WTC11 (cell line): ENCODE measurements at regions not wholly inside any gene's neighbourhood (a gene's known extent, or its start where the extent isn't known, plus 50 kb on each side); places are given as distances from the start of the nearest gene placed in this dataset.

Source experiments
- ATAC-seq: fragments of 200-7000 bp; cut with Tn5 transposase; 2 replicates; pipeline ENCODE4 v1.10.0; 2021; ENCODE audit warnings: mild to moderate bottlenecking, moderate library complexity
- CTCF ChIA-PET: fragments of 300-600 bp; sonication (Branson Sonifier 250); formaldehyde crosslinking; loops from one replicate; lab custom pipeline; 2021; ENCODE audit warnings: antibody characterized with exemption; lab: Charles Lee
- POLR2A ChIA-PET: fragments of 350-600 bp; sonication (Branson Sonifier 250); formaldehyde crosslinking; loops from one replicate; lab custom pipeline; 2021; ENCODE audit warnings: antibody characterized with exemption; lab: Charles Lee
- DNase-seq: peaks from one replicate; pipeline ENCODE4 v3.0.0; 2021; ENCODE audit warnings: low spot score
- H3K27ac Mint-ChIP-seq: 2 replicates; pipeline ENCODE4 v1.8.0; 2021; ENCODE audit warnings: mixed read lengths
- H3K27me3 Mint-ChIP-seq: 2 replicates; pipeline ENCODE4 v1.8.0; 2021; ENCODE audit warnings: low read depth, mild to moderate bottlenecking, moderate library complexity, mixed read lengths
- H3K36me3 Mint-ChIP-seq: 2 replicates; pipeline ENCODE4 v1.8.0; 2021; ENCODE audit warnings: mixed read lengths
- H3K4me1 Mint-ChIP-seq: 2 replicates; pipeline ENCODE4 v1.8.0; 2022; ENCODE audit warnings: mixed read lengths
- H3K4me3 Mint-ChIP-seq: 2 replicates; pipeline ENCODE4 v1.8.0; 2021; ENCODE audit warnings: mild to moderate bottlenecking, moderate library complexity, mixed read lengths
- H3K9me3 Mint-ChIP-seq: 2 replicates; pipeline ENCODE4 v1.8.0; 2021; ENCODE audit warnings: mixed read lengths
- GTF2I ChIP-seq: fragments of 250-450 bp; sonication (Bioruptor Pico); conservative IDR thresholded peaks from 2 replicates; pipeline ENCODE4 v1.4.0; 2021; ENCODE audit warnings: mild to moderate bottlenecking
- NFE2L1 ChIP-seq: sonication (generic); formaldehyde crosslinking; IDR thresholded peaks from 2 replicates; pipeline ENCODE4 v1.8.1; 2023; ENCODE audit warnings: missing genetic modification reagents
- RELA ChIP-seq: sonication (generic); formaldehyde crosslinking; IDR thresholded peaks from 2 replicates; pipeline ENCODE4 v1.8.1; 2022; ENCODE audit warnings: missing genetic modification reagents, mild to moderate bottlenecking, borderline replicate concordance
- SP1 ChIP-seq: sonication (generic); formaldehyde crosslinking; conservative IDR thresholded peaks from 2 replicates; pipeline ENCODE4 v1.8.1; 2022; ENCODE audit warnings: missing genetic modification reagents
- TEAD4 ChIP-seq: sonication (generic); formaldehyde crosslinking; IDR thresholded peaks from 2 replicates; pipeline ENCODE4 v1.8.0; 2022; ENCODE audit warnings: mild to moderate bottlenecking, missing genetic modification reagents
- ZNF219 ChIP-seq: sonication (generic); formaldehyde crosslinking; IDR thresholded peaks from 2 replicates; pipeline ENCODE4 v1.8.0; 2023; ENCODE audit warnings: missing genetic modification reagents, mild to moderate bottlenecking, borderline replicate concordance
- ZNF263 ChIP-seq: sonication (generic); formaldehyde crosslinking; IDR thresholded peaks from 2 replicates; pipeline ENCODE4 v1.8.1; 2022; ENCODE audit warnings: low read depth, mild to moderate bottlenecking, moderate library complexity, missing genetic modification reagents
- ZNF317 ChIP-seq: sonication (generic); formaldehyde crosslinking; IDR thresholded peaks from 2 replicates; pipeline ENCODE4 v1.8.1; 2023; ENCODE audit warnings: low read depth, mild to moderate bottlenecking, moderate library complexity, missing genetic modification reagents, borderline replicate concordance
- ZNF396 ChIP-seq: fragments of 250-450 bp; sonication (Bioruptor Pico); IDR thresholded peaks from 2 replicates; pipeline ENCODE4 v1.8.0; 2021; ENCODE audit warnings: mild to moderate bottlenecking, moderate library complexity, borderline replicate concordance
- ZNF416 ChIP-seq: fragments of 250-450 bp; sonication (Bioruptor Pico); IDR thresholded peaks from 2 replicates; pipeline ENCODE4 v1.9.0; 2021; ENCODE audit warnings: mild to moderate bottlenecking, inconsistent platforms
- TF ChIP-seq, protein P1 (sequence below): sonication (generic); formaldehyde crosslinking; IDR thresholded peaks from 2 replicates; pipeline ENCODE4 v1.8.1; 2022; ENCODE audit warnings: mild to moderate bottlenecking, missing genetic modification reagents, moderate library complexity, borderline replicate concordance
- TF ChIP-seq, protein P2 (sequence below): fragments of 250-450 bp; sonication (Bioruptor Pico); conservative IDR thresholded peaks from 2 replicates; pipeline ENCODE4 v1.9.0; 2021; ENCODE audit warnings: mild to moderate bottlenecking
- TF ChIP-seq, protein P3 (sequence below): sonication (generic); formaldehyde crosslinking; IDR thresholded peaks from 2 replicates; pipeline ENCODE4 v1.8.1; 2022; ENCODE audit warnings: low read depth, missing genetic modification reagents, borderline replicate concordance
- TF ChIP-seq, protein P4 (sequence below): sonication (generic); formaldehyde crosslinking; IDR thresholded peaks from 2 replicates; pipeline ENCODE4 v1.8.1; 2023; ENCODE audit warnings: mild to moderate bottlenecking, missing genetic modification reagents
- TF ChIP-seq, protein P5 (sequence below): sonication (generic); formaldehyde crosslinking; IDR thresholded peaks from 2 replicates; pipeline ENCODE4 v1.8.1; 2023; ENCODE audit warnings: mild to moderate bottlenecking, missing genetic modification reagents, borderline replicate concordance
- TF ChIP-seq, protein P6 (sequence below): sonication (generic); formaldehyde crosslinking; conservative IDR thresholded peaks from 2 replicates; pipeline ENCODE4 v1.8.1; 2022; ENCODE audit warnings: mild to moderate bottlenecking, missing genetic modification reagents

DNA sequence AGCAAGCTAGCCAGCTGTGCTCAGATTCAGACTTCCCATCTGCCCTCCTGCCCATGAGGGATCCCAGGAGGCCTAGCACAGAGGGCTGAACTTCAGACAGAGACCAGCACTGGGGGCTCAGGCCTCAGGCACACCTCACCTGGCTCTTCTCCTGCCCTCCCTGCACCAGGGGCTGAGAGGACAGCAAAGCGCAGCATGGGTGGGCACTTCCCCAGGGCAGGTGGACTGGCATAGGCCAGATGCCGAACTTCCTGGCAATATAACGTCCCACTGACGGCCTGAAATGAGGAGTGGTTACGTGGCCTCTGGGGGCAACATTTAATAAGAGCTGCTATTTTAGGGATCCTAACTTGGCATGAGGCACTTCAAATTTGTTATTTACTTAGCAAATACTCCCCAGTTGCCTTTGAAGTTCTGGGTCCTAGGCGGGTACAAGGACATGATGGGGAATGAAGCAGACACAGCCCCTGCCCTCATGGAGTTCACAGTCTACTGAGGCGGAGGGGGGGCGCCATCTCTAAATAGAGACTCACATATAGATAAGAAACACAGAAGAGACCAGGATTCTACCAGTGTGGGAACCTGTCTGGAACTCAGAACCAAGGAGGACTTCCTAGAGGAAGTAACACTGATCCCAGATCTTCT lies 101.8 kb upstream of the ZMIZ1 start:
- Mint-ChIP-seq H3K27me3 (no peaks in the 10 kb centered on the region), H3K36me3 (no peaks in the 10 kb centered on the region), H3K9me3 (no peaks in the 10 kb centered on the region), H3K4me1 (peaks cover 23% of the 10 kb centered on the region), H3K4me3 (no peak overlapping the region), H3K27ac (no peak overlapping the region)
- ChIA-PET POLR2A (no interaction called here), CTCF (no interaction called here)
- ATAC-seq (no peak), DNase-seq (no peak)
- TF ChIP-seq, protein P1, sequence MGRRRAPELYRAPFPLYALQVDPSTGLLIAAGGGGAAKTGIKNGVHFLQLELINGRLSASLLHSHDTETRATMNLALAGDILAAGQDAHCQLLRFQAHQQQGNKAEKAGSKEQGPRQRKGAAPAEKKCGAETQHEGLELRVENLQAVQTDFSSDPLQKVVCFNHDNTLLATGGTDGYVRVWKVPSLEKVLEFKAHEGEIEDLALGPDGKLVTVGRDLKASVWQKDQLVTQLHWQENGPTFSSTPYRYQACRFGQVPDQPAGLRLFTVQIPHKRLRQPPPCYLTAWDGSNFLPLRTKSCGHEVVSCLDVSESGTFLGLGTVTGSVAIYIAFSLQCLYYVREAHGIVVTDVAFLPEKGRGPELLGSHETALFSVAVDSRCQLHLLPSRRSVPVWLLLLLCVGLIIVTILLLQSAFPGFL (CRISPR knock-in tag) = no peak
- no peak for TF ChIP-seq ZNF263 (CRISPR knock-in tag)
- no peak for TF ChIP-seq GTF2I
- no peak for TF ChIP-seq ZNF219
- TF ChIP-seq, protein P2, sequence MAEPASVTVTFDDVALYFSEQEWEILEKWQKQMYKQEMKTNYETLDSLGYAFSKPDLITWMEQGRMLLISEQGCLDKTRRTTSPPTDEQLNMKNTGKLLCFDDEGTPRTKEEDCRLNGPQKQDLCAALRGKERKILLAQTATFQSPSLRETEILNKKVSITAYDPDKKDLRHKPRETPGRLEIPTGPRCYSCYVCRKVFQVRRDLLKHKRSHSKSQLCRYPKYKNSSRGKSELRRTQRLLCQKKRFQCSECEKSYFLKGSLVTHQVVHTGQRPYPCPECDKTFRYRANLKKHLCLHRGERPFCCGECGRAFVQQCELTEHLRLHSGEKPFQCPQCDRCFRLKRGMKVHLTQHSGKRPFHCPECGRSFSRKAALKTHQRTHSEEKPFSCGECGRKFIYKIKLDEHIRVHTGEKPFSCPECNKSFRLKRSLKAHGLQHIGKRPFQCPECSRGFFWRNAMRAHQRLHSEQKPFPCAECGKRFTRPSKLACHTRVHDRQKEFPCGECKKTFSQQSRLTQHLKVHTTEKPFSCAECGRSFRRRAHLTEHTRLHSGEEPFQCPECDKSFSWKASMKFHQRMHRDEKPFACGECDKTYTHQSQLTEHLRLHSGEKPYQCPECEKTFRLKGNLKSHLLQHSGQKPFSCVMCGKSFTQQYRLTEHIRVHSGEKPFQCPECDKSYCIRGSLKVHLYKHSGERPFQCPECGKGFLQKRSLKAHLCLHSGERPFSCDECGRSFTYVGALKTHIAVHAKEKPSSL (CRISPR knock-in tag) = no peak
- TF ChIP-seq, protein P3, sequence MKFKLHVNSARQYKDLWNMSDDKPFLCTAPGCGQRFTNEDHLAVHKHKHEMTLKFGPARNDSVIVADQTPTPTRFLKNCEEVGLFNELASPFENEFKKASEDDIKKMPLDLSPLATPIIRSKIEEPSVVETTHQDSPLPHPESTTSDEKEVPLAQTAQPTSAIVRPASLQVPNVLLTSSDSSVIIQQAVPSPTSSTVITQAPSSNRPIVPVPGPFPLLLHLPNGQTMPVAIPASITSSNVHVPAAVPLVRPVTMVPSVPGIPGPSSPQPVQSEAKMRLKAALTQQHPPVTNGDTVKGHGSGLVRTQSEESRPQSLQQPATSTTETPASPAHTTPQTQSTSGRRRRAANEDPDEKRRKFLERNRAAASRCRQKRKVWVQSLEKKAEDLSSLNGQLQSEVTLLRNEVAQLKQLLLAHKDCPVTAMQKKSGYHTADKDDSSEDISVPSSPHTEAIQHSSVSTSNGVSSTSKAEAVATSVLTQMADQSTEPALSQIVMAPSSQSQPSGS = no peak
- TF ChIP-seq, protein P4, sequence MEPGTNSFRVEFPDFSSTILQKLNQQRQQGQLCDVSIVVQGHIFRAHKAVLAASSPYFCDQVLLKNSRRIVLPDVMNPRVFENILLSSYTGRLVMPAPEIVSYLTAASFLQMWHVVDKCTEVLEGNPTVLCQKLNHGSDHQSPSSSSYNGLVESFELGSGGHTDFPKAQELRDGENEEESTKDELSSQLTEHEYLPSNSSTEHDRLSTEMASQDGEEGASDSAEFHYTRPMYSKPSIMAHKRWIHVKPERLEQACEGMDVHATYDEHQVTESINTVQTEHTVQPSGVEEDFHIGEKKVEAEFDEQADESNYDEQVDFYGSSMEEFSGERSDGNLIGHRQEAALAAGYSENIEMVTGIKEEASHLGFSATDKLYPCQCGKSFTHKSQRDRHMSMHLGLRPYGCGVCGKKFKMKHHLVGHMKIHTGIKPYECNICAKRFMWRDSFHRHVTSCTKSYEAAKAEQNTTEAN = no peak
- TF ChIP-seq ZNF317 = no peak
- TF ChIP-seq RELA (CRISPR knock-in tag) = no peak
- TF ChIP-seq, protein P5, sequence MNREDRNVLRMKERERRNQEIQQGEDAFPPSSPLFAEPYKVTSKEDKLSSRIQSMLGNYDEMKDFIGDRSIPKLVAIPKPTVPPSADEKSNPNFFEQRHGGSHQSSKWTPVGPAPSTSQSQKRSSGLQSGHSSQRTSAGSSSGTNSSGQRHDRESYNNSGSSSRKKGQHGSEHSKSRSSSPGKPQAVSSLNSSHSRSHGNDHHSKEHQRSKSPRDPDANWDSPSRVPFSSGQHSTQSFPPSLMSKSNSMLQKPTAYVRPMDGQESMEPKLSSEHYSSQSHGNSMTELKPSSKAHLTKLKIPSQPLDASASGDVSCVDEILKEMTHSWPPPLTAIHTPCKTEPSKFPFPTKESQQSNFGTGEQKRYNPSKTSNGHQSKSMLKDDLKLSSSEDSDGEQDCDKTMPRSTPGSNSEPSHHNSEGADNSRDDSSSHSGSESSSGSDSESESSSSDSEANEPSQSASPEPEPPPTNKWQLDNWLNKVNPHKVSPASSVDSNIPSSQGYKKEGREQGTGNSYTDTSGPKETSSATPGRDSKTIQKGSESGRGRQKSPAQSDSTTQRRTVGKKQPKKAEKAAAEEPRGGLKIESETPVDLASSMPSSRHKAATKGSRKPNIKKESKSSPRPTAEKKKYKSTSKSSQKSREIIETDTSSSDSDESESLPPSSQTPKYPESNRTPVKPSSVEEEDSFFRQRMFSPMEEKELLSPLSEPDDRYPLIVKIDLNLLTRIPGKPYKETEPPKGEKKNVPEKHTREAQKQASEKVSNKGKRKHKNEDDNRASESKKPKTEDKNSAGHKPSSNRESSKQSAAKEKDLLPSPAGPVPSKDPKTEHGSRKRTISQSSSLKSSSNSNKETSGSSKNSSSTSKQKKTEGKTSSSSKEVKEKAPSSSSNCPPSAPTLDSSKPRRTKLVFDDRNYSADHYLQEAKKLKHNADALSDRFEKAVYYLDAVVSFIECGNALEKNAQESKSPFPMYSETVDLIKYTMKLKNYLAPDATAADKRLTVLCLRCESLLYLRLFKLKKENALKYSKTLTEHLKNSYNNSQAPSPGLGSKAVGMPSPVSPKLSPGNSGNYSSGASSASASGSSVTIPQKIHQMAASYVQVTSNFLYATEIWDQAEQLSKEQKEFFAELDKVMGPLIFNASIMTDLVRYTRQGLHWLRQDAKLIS (CRISPR knock-in tag) = no peak
- TF ChIP-seq, protein P6, sequence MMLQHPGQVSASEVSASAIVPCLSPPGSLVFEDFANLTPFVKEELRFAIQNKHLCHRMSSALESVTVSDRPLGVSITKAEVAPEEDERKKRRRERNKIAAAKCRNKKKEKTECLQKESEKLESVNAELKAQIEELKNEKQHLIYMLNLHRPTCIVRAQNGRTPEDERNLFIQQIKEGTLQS (CRISPR knock-in tag) = no peak
- TF ChIP-seq ZNF396 (CRISPR knock-in tag) = no peak
- TF ChIP-seq SP1 = no peak
- TF ChIP-seq, all 79 proteins: peak for 0

DNA sequence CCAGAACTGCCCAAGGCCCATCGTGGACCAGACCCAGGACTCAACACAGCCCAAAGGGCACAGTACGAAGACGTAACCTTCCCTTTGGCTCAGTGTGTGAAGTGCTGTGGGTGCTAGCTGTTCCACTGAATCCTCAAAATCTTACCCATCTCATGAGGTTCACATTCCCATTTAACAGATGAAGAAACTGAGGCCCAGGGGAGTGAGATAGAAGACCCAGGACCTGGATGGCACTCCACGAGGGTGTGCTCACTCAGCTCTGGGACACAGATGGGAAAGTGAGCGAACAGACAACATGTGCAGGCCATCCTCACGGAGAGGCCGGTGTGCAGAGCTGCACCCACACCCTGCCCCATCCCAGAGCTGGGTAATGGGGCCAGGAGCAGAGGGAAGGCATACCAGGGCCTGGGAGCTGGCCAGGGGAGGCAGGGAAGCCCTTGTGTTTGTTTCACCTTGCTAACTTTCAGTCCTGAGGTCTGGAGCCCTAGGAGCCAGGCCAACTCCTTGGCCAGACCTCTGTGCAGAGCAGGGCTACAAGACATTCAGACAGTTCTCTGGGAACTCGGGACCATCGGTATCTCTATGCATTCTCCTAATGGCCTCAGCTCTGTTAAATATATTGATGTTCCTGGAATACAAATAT lies 100.3 kb upstream of the ZMIZ1 start:
- H3K27ac Mint-ChIP-seq = no peak overlapping the region
- ATAC-seq (no peak), DNase-seq (no peak)
- no peaks in the 10 kb centered on the region for H3K9me3 Mint-ChIP-seq
- no peaks in the 10 kb centered on the region for H3K27me3 Mint-ChIP-seq
- TF ChIP-seq ZNF416 (CRISPR knock-in tag) = no peak
- TF ChIP-seq, protein P3 = no peak
- no peak for TF ChIP-seq NFE2L1 (CRISPR knock-in tag)
- TF ChIP-seq TEAD4 (CRISPR knock-in tag) = no peak
- CTCF ChIA-PET = interaction anchor here (1.0 to 1.4 kb wide), 2 partner anchors 98 to 227 kb away, joined by 5 read pairs; no protein-coding TSS in a partner anchor
- H3K4me1 Mint-ChIP-seq = peaks cover 32% of the 10 kb centered on the region
- POLR2A ChIA-PET = no interaction called here
- no peak overlapping the region for H3K4me3 Mint-ChIP-seq
- H3K36me3 Mint-ChIP-seq = no peaks in the 10 kb centered on the region
